ENCODE measurements at regions not wholly inside any gene's neighbourhood (a gene's known extent, or its start where the extent isn't known, plus 50 kb on each side); places are given as distances from the start of the nearest gene placed in this dataset.

- no peak for DNase-seq (ENCODE audit: low spot score)
These were observed 56.7 kb upstream of the RPS23 start for GRCh38 chr5:82334856-82335255.

DNA sequence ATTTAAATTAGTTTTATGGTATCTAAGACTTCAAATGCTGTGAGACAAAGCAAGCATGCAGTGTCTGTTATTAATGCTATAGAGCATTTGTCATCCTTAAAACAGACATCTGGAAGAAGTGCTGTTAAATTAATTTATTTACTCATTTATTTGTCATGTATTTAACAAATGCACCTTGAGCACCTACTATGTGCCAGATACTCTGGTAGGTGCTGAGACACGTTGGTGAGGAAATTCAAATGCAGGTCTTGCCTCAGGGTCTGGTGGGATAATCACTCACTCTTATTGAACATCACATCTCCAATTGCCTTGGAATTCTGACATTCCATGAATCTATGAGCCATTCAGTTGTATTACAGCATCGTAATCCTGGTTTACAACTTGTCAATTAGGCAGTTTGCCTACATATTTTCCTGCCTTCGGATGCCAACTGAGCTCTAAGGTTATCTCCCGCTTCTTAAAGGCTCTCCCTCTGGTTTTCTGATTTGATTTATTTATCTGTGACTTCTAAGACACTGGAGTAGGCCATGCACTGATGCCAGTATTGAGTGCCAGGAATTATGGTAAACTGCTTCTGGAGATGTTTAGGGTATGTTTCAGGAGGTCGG is 56.0 kb upstream of the RPS23 start:
- no peak for DNase-seq (ENCODE audit: low spot score)

GRCh38 chr5:82332886-82333615 is 54.9 kb upstream of the RPS23 start:
- DNase-seq (ENCODE audit: low spot score): no peak

- DNase-seq (ENCODE audit: low spot score): no peak
These were observed 54.1 kb upstream of the RPS23 start for GRCh38 chr5:82332064-82332855.

DNA sequence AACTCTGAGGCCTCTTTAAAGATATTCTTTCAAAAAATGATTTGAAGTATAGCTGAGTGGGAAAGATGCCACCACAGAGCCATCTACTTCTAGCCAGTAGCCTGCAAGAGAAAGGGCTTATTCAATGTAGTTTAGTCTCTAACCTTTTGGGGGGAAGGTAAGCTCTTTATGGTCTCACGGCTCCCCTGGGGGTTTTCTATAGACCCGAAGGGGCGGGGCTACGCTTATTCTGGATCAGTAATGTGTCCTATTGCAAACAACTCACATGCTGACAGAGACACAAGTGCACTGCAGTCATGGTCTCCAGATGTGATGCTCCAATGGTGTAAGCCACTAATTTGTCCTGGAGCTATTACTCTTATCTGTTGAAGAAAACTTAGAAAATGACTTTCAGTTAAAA is 53.4 kb upstream of the RPS23 start:
- no peak for DNase-seq (ENCODE audit: low spot score)

DNA sequence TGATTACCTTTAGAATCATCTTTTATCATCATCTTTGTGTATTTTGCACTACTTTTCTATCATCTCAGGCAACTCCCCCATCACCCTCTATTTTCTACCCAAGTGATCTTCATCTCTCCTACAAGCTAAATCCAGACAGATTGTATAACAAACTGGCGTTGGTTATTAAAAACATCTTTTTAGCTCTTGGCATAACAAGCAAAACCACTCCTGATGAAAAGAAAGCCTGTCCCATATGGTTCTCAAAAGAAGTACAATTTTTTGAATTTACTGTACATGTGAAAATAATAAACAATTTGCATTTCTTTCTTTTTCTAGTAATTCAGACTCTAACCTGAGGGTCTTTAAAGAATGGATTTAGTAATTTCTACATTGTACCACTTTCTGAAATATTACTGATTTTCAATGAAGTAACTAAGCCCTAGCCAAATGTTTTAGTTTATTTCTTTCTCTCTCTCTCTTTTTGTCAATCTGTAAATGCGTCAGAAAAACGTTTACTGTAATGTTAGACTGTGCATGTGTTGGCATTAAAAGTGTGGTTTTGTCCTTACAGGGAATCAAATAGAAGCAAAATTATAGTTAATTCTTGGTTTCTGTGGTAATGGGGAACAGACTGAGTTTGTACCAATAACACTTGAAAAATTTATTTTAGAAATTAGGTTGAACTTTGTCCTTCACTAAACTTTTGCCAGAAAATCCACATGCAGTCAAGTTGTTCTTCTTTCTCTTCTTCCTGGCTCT is 52.5 kb upstream of the RPS23 start:
- DNase-seq (ENCODE audit: low spot score): no peak

- DNase-seq (ENCODE audit: low spot score): no peak
These were observed 51.2 kb upstream of the RPS23 start for GRCh38 chr5:82329393-82329792.

Measured in activated CD4-positive, alpha-beta T cell treated with anti-CD3 and anti-CD28 coated beads, Interleukin-2, Interleukin-4, amounts not matched to agents 100 ng/mL and 50 ng/mL, durations not matched to agents 16 hours and 8 hours (primary cell).